ENCODE measurements at regions not wholly inside any gene's neighbourhood (a gene's known extent, or its start where the extent isn't known, plus 50 kb on each side); places are given as distances from the start of the nearest gene placed in this dataset.
A peak's percentile ranks its signal among the peaks of the same experiment; 100 is the strongest.

GRCh38 chr6:7673063-7673536 is 52.8 kb upstream of the BMP6 start:
- H3K4me3 ChIP-seq (replicated peaks; ENCODE audit: low read depth, low read length): no peak overlapping the region
- peak; percentile 2 for TF ChIP-seq CTCF (IDR thresholded peaks at IDR 0.05; ENCODE audit: low read depth, low read length, missing control alignments)
- peak; percentile 29 for DNase-seq (ENCODE audit: extremely low read depth, low read depth)

- no peak overlapping the region for H3K4me3 ChIP-seq (replicated peaks; ENCODE audit: low read depth, low read length)
- no peak for DNase-seq (ENCODE audit: extremely low read depth, low read depth)
- no peak for TF ChIP-seq CTCF (IDR thresholded peaks at IDR 0.05; ENCODE audit: low read depth, low read length, missing control alignments)
These were observed 51.6 kb upstream of the BMP6 start for GRCh38 chr6:7674291-7674690.

GRCh38 chr6:7675353-7675945 is 50.5 kb upstream of the BMP6 start:
- TF ChIP-seq CTCF (IDR thresholded peaks at IDR 0.05; ENCODE audit: low read depth, low read length, missing control alignments): no peak
- H3K4me3 ChIP-seq (replicated peaks; ENCODE audit: low read depth, low read length): no peak overlapping the region
- DNase-seq (ENCODE audit: extremely low read depth, low read depth): no peak

All from HFF-Myc (cell line).